KBM-7 (cell line): ENCODE measurements at regions not wholly inside any gene's neighbourhood (a gene's known extent, or its start where the extent isn't known, plus 50 kb on each side); places are given as distances from the start of the nearest gene placed in this dataset.
"Not testable (repeated sequence)": the region's sequence is repeated elsewhere in the genome, so short reads cannot be mapped to it uniquely, and the experiment has no call there.

Experiments used
- DNase-seq: peaks from one replicate; pipeline ENCODE4 v3.0.0-alpha.2; 2015
- in situ Hi-C: fragments of 300-500 bp; cut with MboI; formaldehyde crosslinking; loops from 2 replicates; pipeline ENCODE4 v1.14.3; 2020; ENCODE audit warnings: low sequenced_read_pairs, low pct_unique_long_range_greater_than_20kb, mixed read lengths

DNA sequence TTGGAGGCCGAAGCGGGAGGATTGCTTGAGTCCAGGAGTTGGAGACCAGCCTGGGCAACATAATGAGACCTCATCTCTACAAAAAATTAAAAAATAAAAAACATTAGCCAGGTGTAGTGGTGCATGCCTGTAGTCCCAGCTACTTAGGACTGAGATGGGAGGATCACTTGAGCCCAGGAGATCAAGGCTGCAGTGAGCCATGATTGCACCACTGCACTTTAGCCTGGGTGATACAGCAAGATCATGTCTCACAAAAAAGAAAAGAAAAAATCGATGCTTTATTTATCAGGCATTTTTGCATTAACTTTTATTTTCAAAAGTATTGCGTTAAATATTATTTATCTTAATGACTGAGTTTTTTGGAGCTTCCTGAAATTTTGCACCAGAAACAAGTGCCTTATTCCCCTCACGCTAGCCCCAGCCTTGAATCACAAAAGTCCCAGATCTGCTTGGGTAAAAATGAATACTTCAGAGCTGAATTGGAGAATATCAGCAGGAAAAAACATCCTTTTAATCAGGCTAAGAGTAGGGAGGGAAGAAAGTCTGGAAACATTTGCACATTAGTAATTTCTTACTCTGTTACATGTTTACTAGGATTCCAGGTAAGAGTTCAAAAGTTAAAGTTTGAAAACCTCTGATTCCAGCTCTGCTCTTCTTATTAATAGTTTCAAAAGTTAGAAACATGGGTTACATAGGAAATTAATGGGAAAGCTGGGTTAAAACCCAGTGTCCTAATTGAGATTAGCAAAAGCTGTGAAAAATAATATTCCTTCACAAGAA lies 111.4 kb upstream of the FOXN2 start:
- in situ Hi-C loops: no loop called here
- no peak for DNase-seq

DNA sequence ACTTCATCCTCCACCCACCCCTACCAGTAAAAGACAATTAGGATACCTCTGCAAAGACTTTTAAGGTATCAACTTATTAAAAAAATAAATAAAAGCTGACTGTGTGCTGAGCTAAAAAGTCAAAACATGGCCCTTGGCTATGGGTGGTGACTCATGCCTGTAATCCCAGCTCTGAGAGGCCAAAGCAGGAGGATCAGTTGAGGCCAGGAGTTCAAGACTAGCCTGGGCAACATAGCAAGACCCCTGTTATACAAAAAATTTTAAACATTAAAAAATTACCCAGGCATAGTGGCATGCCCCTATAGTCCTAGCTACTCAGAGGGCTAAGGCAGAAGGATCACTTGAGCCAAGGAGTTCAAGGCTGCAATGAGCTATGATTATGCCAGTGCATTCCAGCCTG lies 110.8 kb upstream of the FOXN2 start:
- in situ Hi-C loops: no loop called here
- no peak for DNase-seq

DNA sequence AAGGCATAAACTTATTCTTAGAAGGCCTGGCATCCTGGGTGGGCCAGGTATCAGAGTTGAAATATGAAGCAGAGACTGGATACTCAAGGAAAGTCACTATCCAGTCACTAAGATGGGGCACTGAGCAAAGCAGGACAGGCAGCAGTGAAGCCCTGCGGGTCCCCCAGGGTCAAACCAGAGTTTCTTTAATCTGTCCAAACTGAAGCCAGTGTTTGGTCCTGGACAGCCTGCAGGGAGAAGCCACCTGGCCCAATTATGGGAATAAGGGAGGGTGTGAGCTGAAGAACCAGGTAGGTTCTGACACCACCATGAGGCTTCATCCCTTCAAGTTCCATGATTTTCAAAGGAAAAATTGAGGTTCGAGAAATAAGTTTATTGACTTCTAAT lies 109.7 kb upstream of the FOXN2 start:
- DNase-seq: no peak
- in situ Hi-C loops: no loop called here

DNA sequence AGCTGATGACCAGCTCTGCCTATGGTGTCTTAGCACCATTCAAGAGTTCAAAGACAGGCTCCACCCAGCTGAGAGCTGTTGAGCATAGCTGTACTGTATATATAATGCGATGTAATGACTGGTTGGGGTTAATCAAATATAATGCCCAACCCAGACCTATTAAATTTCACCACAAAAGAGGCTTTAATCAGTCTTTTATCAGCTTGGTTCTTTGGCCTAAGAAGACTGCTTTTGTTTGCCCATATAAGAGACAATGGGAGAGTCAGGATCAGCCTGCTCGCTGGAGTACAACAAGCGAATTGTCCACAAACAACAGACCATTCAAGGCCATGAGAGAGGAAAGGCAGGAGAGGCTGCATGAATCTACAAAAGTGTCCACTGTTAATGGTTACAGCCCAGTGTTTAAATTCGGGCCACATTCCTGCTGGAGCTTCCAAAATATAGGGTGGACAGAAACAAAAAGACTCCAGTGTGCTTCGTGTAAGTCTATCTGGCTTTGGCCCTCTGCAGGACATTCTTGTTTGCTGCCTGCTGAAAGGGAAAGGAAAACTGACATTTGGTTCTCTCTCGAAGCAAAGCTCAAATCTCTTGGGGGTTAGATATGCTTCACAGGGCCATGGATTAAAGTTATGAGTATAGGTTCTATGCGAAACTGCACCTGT lies 109.2 kb upstream of the FOXN2 start:
- no peak for DNase-seq
- in situ Hi-C loops: no loop called here

DNA sequence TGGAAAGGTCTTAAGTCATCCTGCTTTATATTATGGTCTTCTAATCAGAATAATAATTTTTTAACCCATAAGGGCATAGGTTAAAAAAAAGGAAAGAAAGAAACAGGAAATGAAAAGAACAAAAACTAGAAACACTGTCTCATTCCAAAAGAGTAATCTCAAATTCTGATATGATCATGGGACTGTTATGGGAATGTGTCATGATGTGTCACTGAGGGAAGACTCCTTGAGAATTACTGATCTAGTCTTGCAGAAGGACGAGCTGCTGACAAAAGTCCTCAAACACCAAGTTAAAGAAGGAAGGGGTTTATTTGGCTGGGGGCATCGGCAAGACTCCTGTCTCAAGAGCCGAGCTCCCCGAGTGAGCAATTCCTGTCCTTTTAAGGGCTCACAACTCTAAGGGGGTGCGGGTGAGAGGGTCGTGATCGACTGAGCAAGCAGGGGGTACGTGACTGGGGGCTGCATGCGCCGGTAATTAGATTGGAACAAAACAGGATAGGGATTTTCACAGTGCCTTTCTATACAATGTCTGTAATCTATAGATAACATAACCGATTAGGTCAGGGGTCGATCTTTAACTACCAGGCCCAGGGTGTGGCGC lies 108.3 kb upstream of the FOXN2 start:
- in situ Hi-C loops, DNase-seq: not testable (repeated sequence)

DNA sequence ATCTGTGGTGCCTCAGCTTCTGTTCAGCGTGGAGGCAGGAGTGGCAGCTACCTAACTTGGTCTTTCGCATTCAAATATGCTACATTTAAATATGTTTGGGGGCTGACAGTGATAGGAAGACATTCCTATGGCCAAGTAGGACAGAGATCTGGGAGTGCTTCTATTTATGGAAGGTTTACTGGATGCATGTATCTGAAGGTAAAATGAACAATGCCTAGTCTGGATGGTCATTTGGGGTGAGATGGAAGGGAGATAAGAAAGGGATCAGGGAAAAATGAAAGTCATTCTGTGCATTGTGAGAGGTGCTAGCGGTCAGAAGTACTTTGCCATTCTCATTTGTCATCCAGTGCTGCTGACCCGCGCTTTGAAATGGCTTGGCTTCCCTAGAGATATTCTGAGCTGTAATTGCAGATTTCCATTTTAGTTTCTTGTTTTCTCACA lies 107.3 kb upstream of the FOXN2 start:
- in situ Hi-C loops: no loop called here
- DNase-seq: no peak

DNA sequence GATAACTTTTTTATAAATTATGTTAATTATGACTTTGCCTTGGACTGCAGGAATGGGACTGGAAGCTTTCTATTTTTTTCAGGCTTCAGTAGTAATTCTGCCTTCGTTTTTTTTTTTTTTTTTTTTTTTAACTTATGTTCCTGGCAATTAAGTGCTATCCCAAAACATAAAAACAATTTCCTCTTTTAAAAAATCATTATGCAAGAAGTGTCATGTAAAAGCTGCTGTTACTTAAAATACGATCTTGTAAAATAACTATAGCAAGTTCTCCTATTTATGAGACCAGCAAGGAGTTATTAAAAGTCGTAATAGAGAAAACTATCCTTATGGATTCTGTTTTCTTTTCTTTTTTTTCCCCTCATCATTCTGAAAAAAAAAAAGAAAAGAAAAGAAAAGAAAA lies 106.6 kb upstream of the FOXN2 start:
- in situ Hi-C loops: no loop called here
- no peak for DNase-seq

DNA sequence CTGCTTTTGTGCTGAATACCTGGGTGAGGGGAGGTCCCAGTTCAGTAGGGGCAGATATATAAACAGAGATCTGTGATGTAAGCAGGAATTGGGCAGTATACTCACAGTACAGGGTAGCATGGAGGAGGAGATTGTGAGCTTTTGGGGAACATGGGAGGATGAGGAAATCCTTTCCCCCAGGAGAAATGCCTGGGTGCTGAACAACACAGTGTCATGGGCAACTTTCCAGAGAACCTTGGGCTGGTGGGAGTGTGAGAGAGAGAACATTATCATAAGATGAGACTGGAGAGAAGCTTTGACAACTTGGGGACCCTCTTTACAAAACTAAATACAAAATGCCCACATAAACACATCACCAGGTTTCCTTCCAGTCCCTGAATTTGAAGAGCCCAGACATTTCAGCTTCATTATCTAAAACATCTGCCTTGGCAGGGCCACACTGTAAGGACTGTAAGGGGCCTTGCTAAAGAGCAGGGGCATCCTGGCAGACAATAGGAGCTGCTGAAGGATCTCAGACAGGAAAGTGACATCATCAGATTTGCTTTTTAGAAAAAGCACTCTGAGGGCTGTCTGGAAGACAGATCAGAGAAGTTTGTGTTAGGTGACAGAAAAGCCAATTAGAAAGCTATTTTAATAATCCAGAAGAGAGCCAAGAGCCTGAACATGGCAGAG lies 105.1 kb upstream of the FOXN2 start:
- DNase-seq: no peak
- in situ Hi-C loops: no loop called here

DNA sequence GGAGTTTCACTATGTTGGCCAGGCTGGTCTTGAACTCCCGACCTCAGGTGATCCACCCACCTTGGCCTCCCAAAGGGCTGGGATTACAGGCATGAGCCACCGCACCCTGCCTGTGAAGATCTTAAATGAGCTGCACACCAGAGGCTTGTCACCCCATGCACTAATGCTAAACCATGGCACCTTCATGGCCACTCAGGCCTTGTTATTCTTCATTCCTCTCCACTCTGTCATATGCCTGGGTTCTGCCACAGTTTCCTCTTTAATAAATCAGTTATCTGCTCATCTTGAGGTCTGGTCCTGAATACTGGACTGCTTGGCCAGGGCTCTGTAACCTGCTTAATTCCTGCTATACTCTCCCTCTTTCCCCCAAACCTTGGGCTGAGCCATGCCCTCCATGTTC lies 104.3 kb upstream of the FOXN2 start:
- DNase-seq: no peak
- in situ Hi-C loops: no loop called here

DNA sequence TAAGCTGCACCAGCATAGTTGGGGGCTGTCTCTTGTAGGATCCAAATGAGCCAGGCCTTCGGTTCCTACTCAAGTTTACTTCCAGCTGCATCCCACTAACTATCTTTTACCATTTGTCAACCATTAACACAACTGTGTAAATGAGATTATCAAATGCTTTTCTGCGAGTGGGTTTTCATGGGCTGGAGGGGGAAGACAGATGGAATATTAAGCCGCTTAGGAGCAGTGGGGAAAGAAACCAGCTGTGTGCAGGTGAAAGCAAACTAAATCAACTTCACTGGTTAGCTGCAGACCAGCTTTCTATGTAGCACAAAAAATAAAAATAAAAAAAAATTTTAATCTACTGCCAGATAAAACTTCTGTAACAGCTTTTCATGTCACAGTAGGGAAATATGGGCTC lies 100.8 kb upstream of the FOXN2 start:
- DNase-seq: no peak
- in situ Hi-C loops: no loop called here

DNA sequence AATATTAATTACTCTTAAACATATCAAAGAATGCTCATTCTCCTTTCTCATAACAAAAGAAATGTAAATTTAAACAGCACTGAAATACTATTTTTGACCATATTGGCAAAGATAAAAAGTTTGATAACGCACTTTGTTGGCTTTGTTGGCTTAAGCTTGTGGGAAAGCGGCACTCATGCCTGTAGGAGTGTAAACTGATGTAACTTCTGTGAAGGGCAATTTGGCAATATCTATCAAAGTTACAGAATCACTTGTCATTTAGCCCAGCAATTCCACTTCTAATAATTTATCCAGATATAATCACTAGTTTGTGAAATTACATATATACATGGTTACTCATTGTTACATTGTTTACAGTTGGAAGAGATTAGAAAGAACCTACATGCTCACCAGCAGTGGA lies 96.3 kb upstream of the FOXN2 start:
- DNase-seq: no peak
- in situ Hi-C loops: no loop called here

DNA sequence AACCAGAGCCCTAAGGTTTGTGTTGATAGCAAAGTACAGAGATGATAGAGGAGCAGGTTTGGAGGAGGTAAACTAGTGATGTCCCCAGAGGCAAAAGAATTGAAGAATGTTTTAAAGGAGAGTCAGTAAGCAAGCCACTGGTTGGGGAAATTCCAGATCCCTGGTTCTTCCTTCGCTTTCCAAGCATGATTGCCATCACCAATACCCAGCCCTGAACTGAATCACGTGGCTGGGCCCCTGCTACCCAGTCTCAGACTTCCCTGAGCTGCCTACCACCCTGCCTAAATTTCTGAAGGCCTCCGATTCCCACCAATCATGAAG lies 95.3 kb upstream of the FOXN2 start:
- in situ Hi-C loops: no loop called here
- DNase-seq: no peak

DNA sequence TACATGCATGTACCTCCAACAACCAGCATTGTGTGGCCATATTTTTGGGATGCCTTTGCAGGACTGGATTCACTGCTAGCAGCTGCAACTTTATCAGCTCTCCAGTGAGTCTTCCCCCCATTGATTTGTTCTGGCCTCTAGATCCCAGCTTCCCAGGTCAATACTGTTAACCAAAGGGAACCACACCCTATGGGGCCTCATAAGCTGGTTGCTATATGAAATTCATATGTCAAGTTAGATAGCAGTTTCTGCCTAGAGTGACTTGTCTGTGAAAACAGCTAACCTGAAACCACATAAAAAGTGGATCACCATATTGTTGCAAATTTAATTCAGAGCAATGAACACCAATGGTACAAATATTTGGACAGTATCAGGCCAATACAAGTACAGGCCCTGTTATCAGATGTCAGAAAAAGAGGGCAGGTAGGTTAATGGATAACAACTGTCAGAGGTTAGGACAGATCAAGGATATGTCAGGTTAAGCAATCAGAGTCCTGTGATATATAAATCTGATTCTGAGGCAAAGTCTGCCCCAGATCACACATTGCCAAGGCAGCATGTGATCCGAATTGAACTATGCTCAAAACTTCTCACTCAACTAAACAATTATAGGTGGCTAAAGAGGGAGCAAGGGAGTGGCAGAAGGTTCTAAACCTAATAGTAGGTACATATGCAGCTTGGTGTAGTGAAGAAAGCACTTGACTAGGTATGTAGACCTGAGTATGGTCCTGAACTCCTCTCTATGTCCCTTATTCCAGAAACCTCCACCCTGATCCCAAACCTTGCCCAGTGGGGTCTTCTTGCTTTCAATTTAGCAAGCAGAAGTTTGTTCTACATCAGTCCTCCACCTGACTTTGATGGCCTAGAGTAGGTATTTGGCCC lies 94.7 kb upstream of the FOXN2 start:
- no peak for DNase-seq
- in situ Hi-C loops: no loop called here

DNA sequence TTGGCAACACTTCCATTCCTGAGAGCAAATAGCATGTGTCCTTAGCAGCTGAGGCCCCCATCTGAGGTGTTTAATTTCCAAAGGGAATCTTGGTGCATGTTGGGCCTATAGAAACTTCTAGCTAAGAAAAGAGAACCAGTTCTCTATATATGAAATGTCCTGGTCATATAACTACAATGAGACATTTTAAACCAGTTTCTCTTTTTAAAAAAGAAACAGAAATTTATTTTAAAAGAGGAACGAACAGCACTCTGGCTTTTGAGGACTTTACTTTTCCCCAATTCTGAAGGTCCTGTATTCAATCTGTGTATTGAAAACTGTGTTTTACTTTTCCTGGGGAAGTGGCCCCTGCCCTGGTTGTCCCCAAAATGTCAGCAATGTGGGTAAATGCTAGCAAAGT lies 94.0 kb upstream of the FOXN2 start:
- in situ Hi-C loops: no loop called here
- no peak for DNase-seq

DNA sequence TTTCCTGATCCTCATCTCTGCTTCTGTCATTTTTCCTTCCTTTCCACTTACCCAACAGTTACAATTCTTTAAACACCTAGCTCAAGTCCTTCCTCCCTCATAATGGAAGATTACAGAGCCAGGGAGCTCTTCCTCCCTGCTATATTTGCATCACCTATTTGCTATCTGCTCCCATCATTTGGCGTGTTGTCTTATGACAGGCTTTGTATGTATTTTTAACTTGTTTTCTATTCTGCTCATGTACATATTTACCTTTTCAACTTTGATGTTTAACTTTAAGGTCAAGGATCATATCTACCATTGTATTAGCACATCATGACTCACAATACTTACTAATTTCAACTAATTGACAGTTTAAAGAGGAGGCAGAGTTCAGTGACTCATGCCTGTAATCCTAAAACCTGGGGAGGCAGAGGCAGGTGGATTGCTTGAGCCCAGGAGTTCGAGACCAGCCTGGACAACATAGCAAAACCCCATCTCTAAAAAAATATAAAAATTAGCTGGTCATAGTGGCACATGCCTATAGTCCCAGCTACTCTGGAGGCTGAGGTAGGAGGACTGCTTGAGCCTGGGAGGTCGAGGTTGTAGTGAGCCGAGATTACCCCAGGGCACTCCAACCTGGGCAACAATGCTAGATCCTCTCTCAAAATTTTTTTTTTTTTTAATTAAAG lies 92.5 kb upstream of the FOXN2 start:
- no peak for DNase-seq
- in situ Hi-C loops: no loop called here

DNA sequence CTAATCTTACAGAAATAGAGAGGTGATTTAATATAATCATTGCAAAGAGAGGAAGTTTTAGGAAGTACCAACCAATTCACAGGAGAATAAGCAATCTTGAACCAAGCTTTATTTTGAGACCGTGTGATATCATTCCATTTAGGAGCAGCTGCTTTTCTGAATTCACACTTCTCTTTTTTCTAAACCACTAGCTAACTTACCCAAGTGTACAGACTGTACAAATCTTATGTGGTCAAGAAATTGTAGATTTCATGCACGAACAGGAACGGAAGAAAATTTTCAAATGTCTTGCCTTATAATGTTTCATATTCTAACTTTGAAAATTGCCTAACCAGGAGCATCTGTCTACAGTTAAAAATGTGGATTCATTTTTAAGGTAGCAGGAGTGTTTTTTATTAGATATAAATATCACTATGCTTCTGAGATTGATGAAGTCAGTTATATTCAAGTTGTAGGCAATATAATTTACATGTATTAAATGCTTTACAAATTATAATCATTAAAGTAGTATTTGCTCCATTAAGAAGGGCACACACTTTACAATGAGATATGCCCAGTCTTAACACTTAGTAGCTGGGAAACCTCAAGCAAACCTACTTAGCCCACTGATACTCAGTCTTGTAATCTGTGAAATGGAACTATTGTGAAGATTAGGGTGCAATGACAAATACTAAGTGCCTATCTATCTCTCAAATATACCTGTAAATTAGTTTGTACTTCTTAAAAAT lies 86.7 kb upstream of the FOXN2 start:
- in situ Hi-C loops: no loop called here
- peak; percentile 86 for DNase-seq

DNA sequence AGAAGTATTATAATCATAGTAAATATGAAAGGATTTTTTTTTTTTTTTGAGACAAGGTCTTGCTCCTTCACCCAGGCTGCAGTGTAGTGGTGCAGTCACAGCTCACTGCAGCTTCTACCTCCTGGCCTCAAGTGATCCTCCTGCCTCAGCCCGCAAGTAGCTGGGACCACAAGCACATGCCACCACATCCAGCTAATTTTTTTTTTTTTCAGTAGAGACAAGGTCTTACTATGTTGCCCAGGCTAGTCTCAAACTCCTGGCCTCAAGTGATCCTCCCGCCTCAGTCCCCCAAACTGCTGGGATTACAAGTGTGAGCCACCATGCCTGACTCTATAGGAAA lies 86.2 kb upstream of the FOXN2 start:
- no peak for DNase-seq
- in situ Hi-C loops: no loop called here

DNA sequence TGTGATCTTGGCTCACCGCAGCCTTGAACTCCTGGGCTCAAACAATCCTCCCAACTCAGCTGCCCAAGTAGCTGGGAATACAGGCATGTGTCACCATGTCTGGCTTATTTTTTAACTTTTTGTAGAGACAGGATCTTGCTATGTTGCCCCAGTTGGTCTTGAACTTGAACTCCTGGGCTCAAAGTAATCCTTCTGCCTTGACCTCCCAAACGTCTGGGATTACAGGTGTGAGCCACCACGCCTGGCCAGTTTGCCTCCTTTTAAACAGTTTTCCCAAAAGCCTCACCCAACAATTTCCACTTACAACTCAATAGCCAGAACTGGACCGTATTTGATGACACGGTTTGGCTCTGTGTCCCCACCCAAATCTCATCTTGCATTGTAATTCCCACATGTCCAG lies 85.4 kb upstream of the FOXN2 start:
- no peak for DNase-seq
- in situ Hi-C loops: no loop called here
